H1 (cell line): ENCODE measurements at regions not wholly inside any gene's neighbourhood (a gene's known extent, or its start where the extent isn't known, plus 50 kb on each side); places are given as distances from the start of the nearest gene placed in this dataset.

Experiments
- ATF3 ChIP-seq: IDR thresholded peaks from 2 replicates; pipeline ENCODE4 v1.6.1; 2011; ENCODE audit warnings: low read depth, mild to moderate bottlenecking, low read length; ENCODE audit not compliant: insufficient read depth
- CTCF ChIP-seq, 3 experiments: IDR thresholded peaks; 1 replicate in 2 of 3; 2 replicates in 1 of 3; pipeline versions ENCODE4 v1.5.1 to v1.6.1; 2011; ENCODE audit warnings: low read length in 3 of 3, mild to moderate bottlenecking in 3 of 3, inconsistent platforms in 2 of 3, low read depth in 1 of 3, moderate library complexity in 1 of 3; ENCODE audit not compliant: insufficient read depth in 1 of 3; ENCODE audit errors: control extremely low read depth in 1 of 3
- MAX ChIP-seq: IDR thresholded peaks from 2 replicates; pipeline ENCODE4 v1.6.1; 2012; ENCODE audit warnings: inconsistent platforms
- SIRT6 ChIP-seq: IDR thresholded peaks from one replicate; pipeline ENCODE4 v1.7.1; 2012; ENCODE audit warnings: low read length, inconsistent platforms

- TF ChIP-seq CTCF (IDR thresholded peaks at IDR 0.05; ENCODE audit: control extremely low read depth in 1 of 3, insufficient read depth in 1 of 3, low read depth in 1 of 3, low read length in 3 of 3), result no peak
- TF ChIP-seq SIRT6, result no peak
- TF ChIP-seq MAX, result no peak
- no peak for TF ChIP-seq ATF3
Observed at GRCh38 chr1:213560226-213560625, 427.5 kb upstream of the PROX1 start (continued).
